HL-60 (cell line): ENCODE measurements at regions not wholly inside any gene's neighbourhood (a gene's known extent, or its start where the extent isn't known, plus 50 kb on each side); places are given as distances from the start of the nearest gene placed in this dataset.

Experiments
- DNase-seq, 2 experiments: peaks; one replicate each; pipeline ENCODE4 v3.0.0-alpha.2; 2010 to 2020; ENCODE audit warnings: low read depth in 1 of 2, low spot score in 1 of 2
- H3K27ac ChIP-seq: fragments of 250-450 bp; sonication (Bioruptor Pico); replicated peaks from 2 replicates; pipeline ENCODE4 v1.5.1; 2020; ENCODE audit warnings: mild to moderate bottlenecking, moderate library complexity
- H3K27me3 ChIP-seq: fragments of 250-450 bp; sonication (Bioruptor Pico); 2 replicates; pipeline ENCODE4 v1.5.1; 2021; ENCODE audit warnings: mild to moderate bottlenecking, moderate library complexity; ENCODE audit not compliant: insufficient read depth, poor library complexity, severe bottlenecking
- H3K4me3 ChIP-seq: replicated peaks from 2 replicates; pipeline ENCODE4 v1.5.1; 2011; ENCODE audit warnings: mild to moderate bottlenecking, control low read depth, low read length; ENCODE audit not compliant: insufficient read depth
- CTCF ChIP-seq: IDR thresholded peaks from one replicate; pipeline ENCODE4 v1.5.1; 2011; ENCODE audit warnings: low read length, control low read depth, inconsistent platforms; ENCODE audit not compliant: insufficient read depth
- GABPA ChIP-seq: IDR thresholded peaks from 2 replicates; pipeline ENCODE4 v1.6.1; 2012; ENCODE audit warnings: low read depth
- POLR2AphosphoS5 ChIP-seq: IDR thresholded peaks from 2 replicates; pipeline ENCODE4 v1.6.1; 2012; ENCODE audit warnings: low read depth
- REST ChIP-seq: IDR thresholded peaks from 2 replicates; pipeline ENCODE4 v1.6.1; 2012; ENCODE audit warnings: low read depth; ENCODE audit not compliant: insufficient replicate concordance
- SPI1 ChIP-seq: IDR thresholded peaks from 2 replicates; pipeline ENCODE4 v1.6.1; 2012; ENCODE audit warnings: low read depth, mild to moderate bottlenecking, borderline replicate concordance

DNA sequence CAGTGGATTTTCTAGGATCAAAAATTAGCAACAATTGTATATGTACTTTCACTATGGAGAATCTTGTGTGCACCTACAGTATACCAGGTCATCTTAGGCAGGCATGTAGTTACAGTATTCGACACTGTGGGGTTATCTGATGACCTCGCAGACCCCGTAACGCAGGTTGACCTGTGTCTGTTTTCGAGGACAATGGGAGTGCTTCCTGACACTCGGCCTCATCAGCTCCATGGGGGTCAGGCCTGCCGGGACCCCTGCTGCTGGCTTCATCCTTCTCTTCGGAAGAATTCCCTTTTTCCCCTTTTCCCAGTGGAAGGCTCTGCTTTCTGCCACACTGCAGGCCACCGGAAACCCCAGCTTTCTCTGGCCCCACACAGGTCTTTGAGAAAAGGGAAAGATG lies 102.8 kb upstream of the TMEM18 start:
- H3K27me3 ChIP-seq: no peaks in the 10 kb centered on the region
- H3K27ac ChIP-seq: no peak overlapping the region
- no peak for TF ChIP-seq CTCF
- TF ChIP-seq SPI1: no peak
- no peak overlapping the region for H3K4me3 ChIP-seq
- DNase-seq: no peak

- no peak for DNase-seq
- no peaks in the 10 kb centered on the region for H3K27me3 ChIP-seq
- no peak for TF ChIP-seq REST
- no peak for TF ChIP-seq CTCF
- TF ChIP-seq SPI1: no peak
- TF ChIP-seq POLR2AphosphoS5: no peak
- no peak for TF ChIP-seq GABPA
- no peak overlapping the region for H3K27ac ChIP-seq
- no peak overlapping the region for H3K4me3 ChIP-seq
Observed at GRCh38 chr2:778731-779350, 101.6 kb upstream of the TMEM18 start.

- DNase-seq: no peak
- no peak overlapping the region for H3K4me3 ChIP-seq
- H3K27ac ChIP-seq: no peak overlapping the region
- no peaks in the 10 kb centered on the region for H3K27me3 ChIP-seq
- TF ChIP-seq REST: no peak
- no peak for TF ChIP-seq POLR2AphosphoS5
- no peak for TF ChIP-seq CTCF
- no peak for TF ChIP-seq SPI1
- TF ChIP-seq GABPA: no peak
Observed at GRCh38 chr2:777546-777945, 100.3 kb upstream of the TMEM18 start.

- Histone ChIP-seq H3K4me3 (no peak overlapping the region), H3K27ac (no peak overlapping the region), H3K27me3 (no peaks in the 10 kb centered on the region)
- TF ChIP-seq REST (no peak), CTCF (no peak), SPI1 (no peak), POLR2AphosphoS5 (no peak), GABPA (no peak)
- DNase-seq: no peak
Observed at GRCh38 chr2:777051-777450, 99.8 kb upstream of the TMEM18 start.
